AG09319 (cell line): ENCODE measurements at regions not wholly inside any gene's neighbourhood (a gene's known extent, or its start where the extent isn't known, plus 50 kb on each side); places are given as distances from the start of the nearest gene placed in this dataset.
"Not testable (repeated sequence)": the region's sequence is repeated elsewhere in the genome, so short reads cannot be mapped to it uniquely, and the experiment has no call there.

ENCODE experiments used
- DNase-seq: peaks from one replicate; pipeline ENCODE4 v3.0.0-alpha.2; 2010; ENCODE audit warnings: low read depth; ENCODE audit errors: extremely low read depth
- CTCF ChIP-seq: IDR thresholded peaks from 2 replicates; pipeline ENCODE4 v1.5.1; 2011; ENCODE audit warnings: low read depth, mild to moderate bottlenecking, inconsistent platforms, low read length, moderate library complexity

GRCh38 chr1:25118546-25118945 is 113.8 kb downstream of the SYF2 start:
- TF ChIP-seq CTCF: no peak
- no peak for DNase-seq

- TF ChIP-seq CTCF: no peak
- DNase-seq: no peak
Observed at GRCh38 chr1:25117233-25117823, 115.0 kb downstream of the SYF2 start.

GRCh38 chr1:25116832-25117231 is 115.5 kb downstream of the SYF2 start:
- TF ChIP-seq CTCF: no peak
- no peak for DNase-seq

- not testable (repeated sequence) for DNase-seq
Observed at GRCh38 chr1:25116117-25116516, 116.2 kb downstream of the SYF2 start.

GRCh38 chr1:25113731-25114130 is 118.6 kb downstream of the SYF2 start:
- no peak for TF ChIP-seq CTCF
- no peak for DNase-seq

- DNase-seq: no peak
- TF ChIP-seq CTCF: no peak
Observed at GRCh38 chr1:25113086-25113485, 119.2 kb downstream of the SYF2 start.

GRCh38 chr1:25112400-25112799 is 119.9 kb downstream of the SYF2 start:
- TF ChIP-seq CTCF: no peak
- no peak for DNase-seq

GRCh38 chr1:25111706-25112105 is 120.6 kb downstream of the SYF2 start:
- no peak for DNase-seq

More at GRCh38 chr1:25111706-25112105, 120.6 kb downstream of the SYF2 start:
- TF ChIP-seq CTCF: no peak
